Muscle of back (tissue), 3 donors: ENCODE measurements at regions not wholly inside any gene's neighbourhood (a gene's known extent, or its start where the extent isn't known, plus 50 kb on each side); places are given as distances from the start of the nearest gene placed in this dataset.

Source experiments
- DNase-seq, 3 donors: peaks; one replicate each; pipeline versions ENCODE4 v3.0.0 to v3.0.0-alpha.2; 2013

DNA sequence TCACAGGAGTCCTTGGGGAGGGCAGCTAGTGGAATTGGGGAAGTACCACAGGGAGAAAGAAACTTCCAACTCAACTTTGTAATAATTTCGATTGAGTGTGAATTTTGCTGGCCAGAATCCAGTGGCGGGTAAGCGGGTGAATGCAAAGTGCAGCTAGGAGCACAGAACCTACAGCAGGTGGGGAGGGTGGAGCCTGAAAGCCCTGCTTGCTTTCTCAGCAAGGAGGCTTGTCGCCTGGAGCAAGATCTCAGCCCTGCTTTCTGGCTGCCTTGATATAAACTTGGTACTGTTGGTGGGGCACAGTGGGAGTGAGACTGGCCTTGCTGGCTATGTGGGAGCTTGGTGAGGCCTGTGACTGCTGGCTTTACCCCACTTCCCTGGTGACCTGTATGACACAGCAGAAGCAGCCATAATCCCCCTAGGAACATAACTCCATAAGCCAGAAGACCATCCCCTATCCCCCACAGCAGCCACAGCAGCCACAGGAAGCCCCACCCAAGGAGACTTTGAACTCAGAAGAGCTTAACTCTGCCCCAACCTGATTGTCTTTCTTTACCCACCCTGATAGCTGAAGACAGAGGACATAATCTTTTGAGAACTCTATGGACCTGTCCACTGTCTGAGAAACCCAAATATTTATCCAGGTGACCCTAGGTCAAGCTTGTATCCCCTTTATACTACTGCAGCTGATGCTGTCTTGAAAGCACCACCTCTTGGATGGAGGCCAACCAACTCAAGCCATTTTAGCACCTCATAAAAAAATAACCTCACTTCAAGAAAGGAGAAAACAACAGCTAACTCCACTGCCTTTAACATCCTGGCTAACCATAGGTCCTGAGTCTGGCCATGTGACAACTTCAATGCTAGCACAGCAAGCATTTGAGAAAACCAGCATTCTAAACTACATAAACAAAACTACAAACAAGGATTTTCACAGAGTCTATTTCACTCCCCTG, 87.2 kb upstream of the PDE5A start:
- DNase-seq, result no peak

DNA sequence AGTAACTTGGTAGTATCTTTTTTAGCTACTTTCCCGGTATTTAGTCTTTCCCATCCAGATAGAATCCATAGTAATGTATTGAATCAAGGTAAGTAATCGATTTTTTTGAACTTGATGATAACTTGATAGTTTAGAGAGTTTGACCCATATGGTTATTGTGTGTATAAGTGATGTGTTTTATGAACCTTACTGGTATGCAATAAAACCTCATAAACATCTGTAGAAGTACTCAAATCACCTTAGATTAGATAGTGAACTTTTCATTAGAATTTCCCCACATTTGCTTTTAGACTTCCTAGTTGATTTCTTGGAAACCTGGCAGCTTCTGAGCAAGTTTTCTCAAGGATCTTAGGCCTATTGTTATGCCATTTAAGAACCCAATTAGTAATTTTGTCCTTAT, 80.8 kb upstream of the PDE5A start:
- DNase-seq, result no peak

DNA sequence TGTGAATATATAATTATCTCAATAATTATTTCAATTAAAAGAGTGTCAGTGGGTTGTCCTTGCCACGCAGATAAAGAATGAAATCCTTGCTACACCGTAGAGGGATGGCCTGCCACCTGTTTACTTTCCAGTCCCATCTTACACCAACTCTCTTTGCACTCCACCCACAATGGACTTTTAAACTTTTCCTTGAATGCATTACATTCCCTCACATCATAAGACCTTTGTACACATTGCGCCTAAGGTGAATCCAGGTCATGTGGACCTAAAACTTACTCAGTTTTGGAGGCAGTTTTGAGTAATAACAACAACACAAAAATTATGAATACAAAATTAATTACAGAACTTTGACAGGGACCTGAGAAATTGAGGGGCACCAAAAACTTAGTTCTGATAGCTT, 78.7 kb upstream of the PDE5A start:
- DNase-seq, result no peak

DNA sequence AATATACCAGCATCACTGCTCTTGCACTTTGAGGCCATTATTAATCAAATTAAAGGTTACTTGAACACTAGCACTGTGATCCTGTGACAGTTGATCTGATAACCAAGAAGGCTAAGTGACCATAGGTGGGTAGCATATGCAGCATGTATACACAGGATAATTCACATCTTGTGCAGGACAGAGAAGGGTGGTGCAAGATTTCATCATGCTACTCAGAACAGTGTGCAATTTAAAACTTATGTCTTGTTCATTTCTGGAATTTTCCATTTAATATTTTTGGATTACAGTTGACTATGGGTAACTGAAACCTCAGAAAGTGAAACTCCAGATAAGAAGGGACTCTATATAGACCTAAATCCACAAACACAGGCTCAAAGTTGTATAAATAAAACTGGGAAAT, 78.2 kb upstream of the PDE5A start:
- DNase-seq, result no peak

DNA sequence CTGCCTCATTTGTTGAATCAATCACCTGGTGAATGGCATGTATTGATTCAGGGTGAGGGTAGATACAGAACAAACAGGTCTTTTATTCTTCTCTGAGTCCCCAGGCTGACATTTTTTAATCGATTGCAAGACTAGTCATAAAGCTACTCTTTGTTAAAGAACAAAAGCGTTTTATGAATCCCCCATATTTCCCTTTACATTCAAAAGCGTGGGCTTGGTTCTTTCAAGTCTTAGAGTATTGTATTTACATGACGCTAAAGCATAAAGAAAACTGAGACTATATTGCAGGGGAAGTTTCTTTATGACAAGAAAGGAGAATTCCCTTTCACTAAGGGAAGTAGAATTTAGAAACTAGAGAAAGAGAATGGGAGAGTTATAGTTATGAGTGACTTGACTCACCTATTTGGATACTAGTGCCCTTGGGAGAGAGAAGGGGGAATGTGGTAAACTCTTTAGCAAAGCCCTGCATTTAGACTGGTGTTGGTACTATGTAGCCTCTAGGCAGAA, 69.3 kb upstream of the PDE5A start:
- no peak for DNase-seq

DNA sequence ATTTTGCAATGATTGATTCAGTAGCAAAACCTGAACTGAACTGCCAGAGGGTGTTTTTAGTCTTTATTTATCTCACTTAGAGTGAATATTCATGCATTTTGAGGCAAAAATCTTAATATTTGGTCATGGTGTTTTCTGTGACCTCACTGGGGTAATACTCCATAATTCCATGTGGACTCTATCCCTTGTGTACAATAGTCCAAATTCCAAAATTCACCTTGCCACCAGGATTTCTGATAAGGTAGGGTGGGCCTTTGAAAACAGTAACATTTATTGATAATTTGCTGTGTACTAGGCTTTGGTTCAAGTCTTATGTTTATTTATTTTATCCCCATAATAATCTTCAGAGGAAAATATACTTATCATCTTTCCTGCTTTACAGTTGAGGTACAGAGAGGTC, 68.4 kb upstream of the PDE5A start:
- no peak for DNase-seq

DNA sequence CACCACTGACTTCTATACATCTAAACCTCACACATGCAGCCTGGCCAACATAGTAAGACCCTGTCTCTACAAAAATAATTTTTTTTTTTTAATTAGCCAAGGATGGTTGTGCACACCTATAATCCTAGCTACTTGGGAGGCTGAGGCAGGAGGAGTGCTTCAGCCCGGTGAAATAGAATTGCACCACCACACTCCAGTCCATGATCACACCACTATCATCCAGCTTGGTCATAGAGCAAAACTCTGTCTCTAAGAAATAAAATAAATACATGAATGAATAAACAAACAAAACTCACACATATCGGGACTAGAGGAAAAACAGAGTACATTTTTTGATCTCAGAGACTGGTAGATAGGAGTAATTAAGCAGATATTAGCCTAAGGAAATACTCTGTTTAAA, 66.6 kb upstream of the PDE5A start:
- DNase-seq, result no peak

DNA sequence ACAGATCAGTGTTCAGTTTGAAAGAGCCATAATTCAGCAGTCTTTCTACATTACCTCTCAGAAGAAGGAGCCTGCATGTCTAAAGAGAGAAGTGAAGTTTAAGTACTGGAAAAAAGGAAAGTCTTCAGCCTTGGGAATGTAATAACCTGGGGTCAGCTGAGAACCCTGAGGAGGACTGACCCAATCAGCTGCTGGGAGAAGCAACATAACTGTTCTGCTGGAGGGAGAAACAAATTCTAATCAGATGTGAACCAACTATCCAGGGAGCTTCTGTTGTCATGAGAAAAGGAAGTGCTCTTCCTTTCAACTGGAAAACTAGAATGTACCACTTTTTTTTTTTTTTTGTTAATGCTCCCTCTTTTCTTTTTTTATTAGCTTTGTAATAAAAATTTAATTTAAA, 64.5 kb upstream of the PDE5A start:
- peak in 2 of 3 donors; percentile 21 to 66 for DNase-seq

DNA sequence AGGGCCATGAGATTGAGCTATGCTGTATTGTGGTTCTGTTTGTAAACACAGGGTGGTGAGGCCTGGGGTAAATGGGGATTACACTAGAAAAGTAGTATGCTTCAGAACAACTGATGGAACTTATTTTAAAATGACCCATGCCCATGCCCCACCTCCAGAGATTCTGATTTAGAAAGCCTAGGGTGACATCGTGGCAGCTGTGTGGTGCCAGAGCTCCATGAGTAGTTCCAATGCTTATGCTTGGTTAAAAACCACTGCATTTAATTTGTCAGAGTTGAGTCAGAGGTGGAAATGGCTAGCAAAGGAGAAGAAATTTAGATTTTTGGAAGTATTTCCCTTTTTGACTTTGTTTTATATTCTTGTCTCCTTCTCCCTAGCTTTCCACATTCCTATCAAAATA, 63.4 kb upstream of the PDE5A start:
- peak in 1 of 3 donors; percentile 15 for DNase-seq

DNA sequence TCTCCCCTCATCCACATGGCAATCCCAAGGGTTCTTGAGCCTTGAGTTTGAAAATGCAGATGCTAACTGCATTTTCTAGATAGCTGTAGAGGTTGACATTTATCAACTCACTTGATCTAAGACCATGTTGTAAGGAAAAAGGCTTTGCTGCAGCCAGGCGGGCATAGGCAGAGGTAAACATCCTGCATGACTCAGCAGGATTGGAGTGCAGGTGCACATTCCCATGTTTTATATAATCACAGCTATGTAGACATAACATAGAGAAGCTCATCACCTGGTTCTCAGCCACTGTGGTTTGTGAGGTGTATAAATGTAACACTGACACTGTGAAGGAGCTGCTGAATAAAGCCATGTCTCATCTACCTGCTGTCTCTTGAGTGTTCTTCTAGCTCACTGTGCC, 62.3 kb upstream of the PDE5A start:
- DNase-seq, result no peak

DNA sequence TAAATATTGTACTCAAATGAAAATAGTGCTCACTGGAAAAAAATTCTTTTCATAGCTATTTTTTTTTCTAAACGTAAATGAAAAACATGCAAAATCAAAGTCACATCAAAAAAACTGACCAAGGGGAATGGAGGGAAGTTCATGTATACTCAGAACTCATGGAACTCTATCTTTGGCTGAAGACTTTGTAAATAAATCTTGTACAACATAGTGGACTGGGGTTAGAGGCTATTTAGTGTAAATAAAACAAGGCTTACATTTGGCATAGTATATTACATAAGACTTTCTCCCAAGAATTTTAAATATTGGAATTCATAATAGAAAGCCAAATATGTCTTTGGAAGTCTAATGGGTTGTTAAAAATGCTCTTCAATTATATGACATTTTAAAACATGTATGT, 59.8 kb upstream of the PDE5A start:
- DNase-seq, result no peak

DNA sequence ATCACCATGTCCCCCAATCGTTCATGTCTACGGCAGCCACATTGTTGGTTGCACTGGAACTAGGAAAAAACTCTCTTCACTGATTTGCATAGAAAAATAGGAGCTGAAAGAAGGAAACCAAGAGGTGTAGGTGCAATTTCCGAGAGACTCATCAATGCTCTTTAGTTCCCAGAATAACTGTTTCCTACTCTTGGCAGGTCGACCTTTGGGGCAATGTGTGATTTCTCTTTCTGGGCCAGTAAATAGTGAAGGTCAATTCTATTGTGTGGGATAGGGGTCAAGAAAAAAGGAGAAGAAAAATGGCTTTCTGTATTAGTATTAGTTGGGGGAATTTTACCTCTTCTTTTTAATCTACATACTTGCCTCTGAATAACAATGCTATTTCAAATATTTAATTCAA, 55.9 kb upstream of the PDE5A start:
- DNase-seq, result no peak

DNA sequence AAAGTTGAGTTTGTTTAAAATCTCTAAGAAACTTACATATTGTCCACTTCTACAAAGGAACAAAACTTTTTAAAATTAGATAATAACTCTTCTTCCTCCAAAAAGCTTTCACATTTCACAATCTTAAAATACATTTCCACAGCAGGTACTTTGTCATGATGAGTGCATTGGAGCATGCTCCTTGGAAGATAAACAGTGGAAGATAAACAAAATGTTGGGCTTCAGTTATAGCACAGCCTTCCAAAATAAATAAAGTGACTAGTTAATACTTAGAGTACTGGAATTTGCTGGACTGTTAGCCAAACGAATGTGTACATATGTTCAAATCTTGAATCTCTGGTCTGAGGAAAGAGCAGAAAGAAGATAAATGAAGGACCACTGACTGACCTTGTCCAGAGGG, 54.9 kb upstream of the PDE5A start:
- DNase-seq, result peak in 2 of 3 donors; percentile 9 to 47

DNA sequence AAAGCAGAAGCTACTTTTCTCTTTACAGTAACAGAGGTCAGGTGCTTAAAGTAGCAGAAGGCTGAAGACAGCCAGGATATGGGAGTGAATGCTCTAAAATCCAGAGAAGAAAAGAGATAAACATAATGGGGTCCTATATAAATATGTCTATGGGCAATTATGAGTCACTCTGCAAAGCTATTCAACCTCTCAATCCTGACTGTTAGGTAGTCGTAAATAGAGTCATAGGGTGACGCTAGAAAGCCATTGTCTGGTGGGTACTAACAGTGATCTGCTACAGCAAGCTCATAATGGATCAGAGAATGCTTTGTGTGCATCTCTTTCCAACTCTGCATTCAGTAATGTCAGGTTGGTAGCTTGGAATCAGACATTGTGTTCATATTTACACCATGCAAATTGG, 53.5 kb upstream of the PDE5A start:
- no peak for DNase-seq

DNA sequence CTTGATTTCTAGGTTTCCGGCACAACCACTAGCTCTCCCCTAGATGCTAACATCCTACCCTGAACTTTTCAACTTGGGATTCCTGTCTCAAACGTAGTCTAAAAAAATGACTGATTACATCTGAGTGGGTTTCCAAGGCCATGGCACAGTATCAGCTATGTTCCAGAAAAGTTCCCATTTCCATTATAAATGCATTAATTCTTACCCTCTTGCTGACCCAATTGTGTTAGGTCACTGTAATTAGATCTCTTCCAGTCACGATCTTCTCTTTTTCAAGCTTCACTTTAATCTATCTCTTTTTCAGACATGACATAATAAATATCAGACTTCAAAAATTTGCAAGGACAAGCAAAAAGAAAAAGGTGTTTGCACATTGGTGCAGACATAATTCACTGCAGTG, 50.6 kb upstream of the PDE5A start:
- no peak for DNase-seq

DNA sequence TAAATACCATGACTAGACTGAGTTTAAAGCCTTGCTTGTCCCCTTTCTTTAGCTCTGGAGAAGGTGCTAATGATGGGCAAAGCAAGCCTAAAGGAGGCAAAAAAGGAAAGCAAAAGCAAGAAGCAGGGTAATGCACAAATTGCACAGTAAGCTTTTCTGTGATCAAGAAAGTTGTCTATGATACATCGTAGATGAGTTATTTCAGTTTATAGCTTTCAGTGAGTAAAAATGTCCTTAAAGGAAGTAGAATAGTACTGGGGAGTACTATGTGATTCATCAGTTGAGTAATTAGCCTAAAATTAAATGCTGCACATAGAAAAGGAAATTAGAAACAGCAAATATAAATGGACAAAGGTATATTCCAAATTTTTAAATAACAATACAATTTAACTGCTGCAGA, 50.2 kb upstream of the PDE5A start:
- DNase-seq, result no peak
